Heart left ventricle (tissue), 13 donors: ENCODE measurements at regions not wholly inside any gene's neighbourhood (a gene's known extent, or its start where the extent isn't known, plus 50 kb on each side); places are given as distances from the start of the nearest gene placed in this dataset.

Experiments used
- POLR2A ChIP-seq, 2 donors: fragments of 450-650 bp; IDR thresholded peaks; one replicate each; pipeline ENCODE4 v1.6.1; 2017; ENCODE audit warnings: antibody characterized with exemption in 2 of 2, mild to moderate bottlenecking in 2 of 2, moderate library complexity in 2 of 2
- TF ChIP-seq, protein P1 (sequence below), 12 donors: fragments of 200-600 bp; sonication (generic) in 4 of 12; IDR thresholded peaks; one replicate each; pipeline versions ENCODE4 v1.5.0 to v1.8.0; 2018 to 2022; ENCODE audit warnings: antibody characterized with exemption in 12 of 12, mild to moderate bottlenecking in 5 of 12
- donor health status: ischemic (EF 13 %, LVEDD 7.1; RV severe dilation, severe dysfunction).
- donor health status: DM: no; HTN: yes; CAD: no.
- donor health status: DM: no; HTN: no; CAD: no.
- donor health status: ischemic (EF 25% LVEDD 6.9; RV normal size, moderate dysfunction).
- donor health status: ischemic (EF 25% LVEDD 5.7; RV mildly dilated, moderate dysfunction).
- donor health status: ischemic (EF 35%, LVEDD 5.7; RV mildly dilated, moderate dysfunction).
- donor health status: nonischemic (EF 11% LVEDD 7.7; RV severe dilation, severe dysfunction).
- donor health status: DM: yes; HTN: yes; CAD: no.
- donor health status: PGD.
- donor health status: ischemic (EF 29% LVEDD 5.4; RV normal size, mild dysfunction).
- donor health status: nonischemic (EF 23%, LVEDD 6.1; RV moderate dilation, normal function).

GRCh38 chr15:27595211-27595610 lies 503.9 kb downstream of the OCA2 start:
- no peak for TF ChIP-seq POLR2A (IDR thresholded peaks at IDR 0.05)
- TF ChIP-seq, protein P1, sequence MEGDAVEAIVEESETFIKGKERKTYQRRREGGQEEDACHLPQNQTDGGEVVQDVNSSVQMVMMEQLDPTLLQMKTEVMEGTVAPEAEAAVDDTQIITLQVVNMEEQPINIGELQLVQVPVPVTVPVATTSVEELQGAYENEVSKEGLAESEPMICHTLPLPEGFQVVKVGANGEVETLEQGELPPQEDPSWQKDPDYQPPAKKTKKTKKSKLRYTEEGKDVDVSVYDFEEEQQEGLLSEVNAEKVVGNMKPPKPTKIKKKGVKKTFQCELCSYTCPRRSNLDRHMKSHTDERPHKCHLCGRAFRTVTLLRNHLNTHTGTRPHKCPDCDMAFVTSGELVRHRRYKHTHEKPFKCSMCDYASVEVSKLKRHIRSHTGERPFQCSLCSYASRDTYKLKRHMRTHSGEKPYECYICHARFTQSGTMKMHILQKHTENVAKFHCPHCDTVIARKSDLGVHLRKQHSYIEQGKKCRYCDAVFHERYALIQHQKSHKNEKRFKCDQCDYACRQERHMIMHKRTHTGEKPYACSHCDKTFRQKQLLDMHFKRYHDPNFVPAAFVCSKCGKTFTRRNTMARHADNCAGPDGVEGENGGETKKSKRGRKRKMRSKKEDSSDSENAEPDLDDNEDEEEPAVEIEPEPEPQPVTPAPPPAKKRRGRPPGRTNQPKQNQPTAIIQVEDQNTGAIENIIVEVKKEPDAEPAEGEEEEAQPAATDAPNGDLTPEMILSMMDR (IDR thresholded peaks at IDR 0.05), result no peak
